Brain microvascular endothelial cell (primary cell): ENCODE measurements at regions not wholly inside any gene's neighbourhood (a gene's known extent, or its start where the extent isn't known, plus 50 kb on each side); places are given as distances from the start of the nearest gene placed in this dataset.

Source experiments
- DNase-seq: peaks from one replicate; pipeline ENCODE4 v3.0.0-alpha.2; 2020
- H3K27ac ChIP-seq: fragments of 250-450 bp; sonication (Bioruptor Pico); 2 replicates; pipeline ENCODE4 v1.5.1; 2020; ENCODE audit warnings: mild to moderate bottlenecking, moderate library complexity
- H3K27me3 ChIP-seq: fragments of 250-450 bp; sonication (Bioruptor Pico); replicated peaks from 2 replicates; pipeline ENCODE4 v1.5.1; 2020; ENCODE audit warnings: mild to moderate bottlenecking
- H3K36me3 ChIP-seq: fragments of 250-450 bp; sonication (Bioruptor Pico); replicated peaks from 2 replicates; pipeline ENCODE4 v1.5.1; 2020; ENCODE audit warnings: mild to moderate bottlenecking
- H3K4me3 ChIP-seq: 2 replicates; pipeline ENCODE4 v1.5.1; 2011; ENCODE audit warnings: low read depth, mild to moderate bottlenecking, control low read depth, low read length, moderate library complexity
- CTCF ChIP-seq: IDR thresholded peaks from 2 replicates; pipeline ENCODE4 v1.5.1; 2011; ENCODE audit warnings: low read depth, mild to moderate bottlenecking, moderate library complexity, low read length, control low read depth, inconsistent platforms; ENCODE audit errors: missing control alignments
- in situ Hi-C: cut with HindIII; loops from 2 replicates; pipeline ENCODE4 v1.10.0; 2017; ENCODE audit warnings: low sequenced_read_pairs, low pct_ligation_motif_present

- H3K4me3 ChIP-seq, result no peak overlapping the region
- no peak for TF ChIP-seq CTCF
- H3K27me3 ChIP-seq, result no peaks in the 10 kb centered on the region
- no peaks in the 10 kb centered on the region for H3K36me3 ChIP-seq
- DNase-seq, result peak; percentile 28
- H3K27ac ChIP-seq, result no peak overlapping the region
- in situ Hi-C loops, result no loop called here
Measured at GRCh38 chr4:128718768-128719167, 90.7 kb upstream of the JADE1 start.

- in situ Hi-C loops, result no loop called here
- TF ChIP-seq CTCF, result no peak
- Histone ChIP-seq H3K36me3 (no peaks in the 10 kb centered on the region), H3K4me3 (no peak overlapping the region), H3K27me3 (no peaks in the 10 kb centered on the region), H3K27ac (no peak overlapping the region)
- DNase-seq, result no peak
Measured at GRCh38 chr4:128716338-128716737, 93.2 kb upstream of the JADE1 start.

- H3K4me3 ChIP-seq, result no peak overlapping the region
- no peaks in the 10 kb centered on the region for H3K36me3 ChIP-seq
- no peak for DNase-seq
- H3K27me3 ChIP-seq, result no peaks in the 10 kb centered on the region
- TF ChIP-seq CTCF, result no peak
- in situ Hi-C loops, result no loop called here
- H3K27ac ChIP-seq, result no peak overlapping the region
Measured at GRCh38 chr4:128715616-128716015, 93.9 kb upstream of the JADE1 start.

GRCh38 chr4:128711361-128711760 lies 98.1 kb upstream of the JADE1 start:
- Histone ChIP-seq H3K36me3 (no peaks in the 10 kb centered on the region), H3K4me3 (no peak overlapping the region), H3K27me3 (no peaks in the 10 kb centered on the region), H3K27ac (no peak overlapping the region)
- in situ Hi-C loops, result no loop called here
- no peak for TF ChIP-seq CTCF
- DNase-seq, result no peak

- H3K27me3 ChIP-seq, result no peaks in the 10 kb centered on the region
- in situ Hi-C loops, result no loop called here
- no peak overlapping the region for H3K27ac ChIP-seq
- no peaks in the 10 kb centered on the region for H3K36me3 ChIP-seq
- no peak overlapping the region for H3K4me3 ChIP-seq
- DNase-seq, result no peak
- TF ChIP-seq CTCF, result no peak
Measured at GRCh38 chr4:128709268-128709667, 100.2 kb upstream of the JADE1 start.

GRCh38 chr4:128707864-128708263 lies 101.6 kb upstream of the JADE1 start:
- H3K27me3 ChIP-seq, result no peaks in the 10 kb centered on the region
- no peak overlapping the region for H3K27ac ChIP-seq
- in situ Hi-C loops, result no loop called here
- H3K36me3 ChIP-seq, result no peaks in the 10 kb centered on the region
- TF ChIP-seq CTCF, result no peak
- no peak for DNase-seq
- H3K4me3 ChIP-seq, result no peak overlapping the region
